Omental fat pad (tissue), 3 donors: ENCODE measurements at regions not wholly inside any gene's neighbourhood (a gene's known extent, or its start where the extent isn't known, plus 50 kb on each side); places are given as distances from the start of the nearest gene placed in this dataset.

Experiments
- ATAC-seq: fragments of 150-250 bp; one replicate; pipeline ENCODE4 v1.9.1; 2016; ENCODE audit warnings: mild to moderate bottlenecking, moderate library complexity; ENCODE audit not compliant: low FRiP score
- DNase-seq: peaks from one replicate; pipeline ENCODE4 v3.0.0-alpha.2; 2019; ENCODE audit warnings: low spot score
- TF ChIP-seq, protein P1 (sequence below), 3 donors: fragments of 450-650 bp; IDR thresholded peaks; one replicate each; pipeline ENCODE4 v1.5.1; 2016 to 2017; ENCODE audit warnings: antibody characterized with exemption in 3 of 3, mild to moderate bottlenecking in 3 of 3, moderate library complexity in 2 of 3

DNA sequence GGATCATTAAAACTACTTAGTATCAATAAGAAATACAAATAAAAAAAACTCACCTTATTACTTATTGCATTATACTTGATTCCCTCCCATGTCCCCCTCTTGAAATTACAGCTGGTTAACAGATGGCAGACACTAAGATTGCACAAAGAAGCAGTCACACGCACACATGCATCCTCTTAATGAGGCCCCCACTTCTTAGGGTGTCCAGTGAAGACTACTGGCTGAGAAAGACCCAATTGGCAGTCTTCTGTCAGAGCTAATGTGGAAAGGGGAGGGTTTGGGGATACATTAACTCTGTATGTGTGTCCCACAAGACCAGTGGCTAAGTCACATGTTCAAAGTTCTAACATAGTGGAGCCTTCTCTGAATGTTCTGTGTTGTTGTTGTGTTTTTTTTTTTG, 210.7 kb downstream of the MTX2 start:
- DNase-seq, result no peak
- TF ChIP-seq, protein P1, sequence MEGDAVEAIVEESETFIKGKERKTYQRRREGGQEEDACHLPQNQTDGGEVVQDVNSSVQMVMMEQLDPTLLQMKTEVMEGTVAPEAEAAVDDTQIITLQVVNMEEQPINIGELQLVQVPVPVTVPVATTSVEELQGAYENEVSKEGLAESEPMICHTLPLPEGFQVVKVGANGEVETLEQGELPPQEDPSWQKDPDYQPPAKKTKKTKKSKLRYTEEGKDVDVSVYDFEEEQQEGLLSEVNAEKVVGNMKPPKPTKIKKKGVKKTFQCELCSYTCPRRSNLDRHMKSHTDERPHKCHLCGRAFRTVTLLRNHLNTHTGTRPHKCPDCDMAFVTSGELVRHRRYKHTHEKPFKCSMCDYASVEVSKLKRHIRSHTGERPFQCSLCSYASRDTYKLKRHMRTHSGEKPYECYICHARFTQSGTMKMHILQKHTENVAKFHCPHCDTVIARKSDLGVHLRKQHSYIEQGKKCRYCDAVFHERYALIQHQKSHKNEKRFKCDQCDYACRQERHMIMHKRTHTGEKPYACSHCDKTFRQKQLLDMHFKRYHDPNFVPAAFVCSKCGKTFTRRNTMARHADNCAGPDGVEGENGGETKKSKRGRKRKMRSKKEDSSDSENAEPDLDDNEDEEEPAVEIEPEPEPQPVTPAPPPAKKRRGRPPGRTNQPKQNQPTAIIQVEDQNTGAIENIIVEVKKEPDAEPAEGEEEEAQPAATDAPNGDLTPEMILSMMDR (IDR thresholded peaks at IDR 0.05), result no peak
- ATAC-seq, result no peak

DNA sequence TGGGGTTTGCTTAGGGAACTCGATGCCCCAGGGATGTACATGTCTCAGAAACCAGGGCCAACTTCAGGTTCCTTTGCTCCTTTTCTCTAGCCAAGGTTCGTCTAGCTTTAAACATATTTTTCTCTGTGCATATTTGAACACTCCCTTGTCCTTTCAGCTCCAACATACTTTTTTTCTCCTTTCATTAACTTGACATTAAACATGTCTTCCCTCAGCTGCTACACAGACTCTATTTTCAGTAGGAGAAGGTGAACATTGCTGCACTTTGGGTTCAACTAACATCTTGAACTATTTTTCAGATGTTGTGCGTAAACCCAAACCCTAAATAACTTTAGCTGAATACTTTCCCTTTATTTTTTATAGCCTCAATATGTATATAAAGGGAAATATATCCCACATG, 212.9 kb downstream of the MTX2 start:
- TF ChIP-seq, protein P1 (IDR thresholded peaks at IDR 0.05), result no peak
- no peak for DNase-seq
- ATAC-seq, result no peak

DNA sequence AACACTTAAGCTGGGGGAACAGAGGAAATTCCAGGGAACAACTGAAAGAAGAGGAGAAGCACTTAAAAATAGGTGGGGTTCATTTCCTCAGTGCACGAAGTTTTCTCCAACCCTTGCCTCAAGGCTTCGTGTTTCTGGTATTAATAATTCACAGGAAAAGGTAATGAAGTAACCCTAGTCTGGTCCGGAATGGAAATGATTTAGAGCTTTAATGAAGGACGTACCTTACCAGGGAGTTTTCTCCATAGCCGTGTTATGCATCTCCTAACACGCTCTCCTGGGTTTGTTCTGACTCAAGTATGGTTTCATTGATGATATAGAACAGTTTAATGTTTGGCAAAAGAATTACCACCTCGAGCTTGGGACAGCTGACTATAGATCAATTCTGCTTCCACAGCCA, 214.2 kb downstream of the MTX2 start:
- ATAC-seq (no peak), DNase-seq (no peak)
- TF ChIP-seq, protein P1 (IDR thresholded peaks at IDR 0.05), result no peak

DNA sequence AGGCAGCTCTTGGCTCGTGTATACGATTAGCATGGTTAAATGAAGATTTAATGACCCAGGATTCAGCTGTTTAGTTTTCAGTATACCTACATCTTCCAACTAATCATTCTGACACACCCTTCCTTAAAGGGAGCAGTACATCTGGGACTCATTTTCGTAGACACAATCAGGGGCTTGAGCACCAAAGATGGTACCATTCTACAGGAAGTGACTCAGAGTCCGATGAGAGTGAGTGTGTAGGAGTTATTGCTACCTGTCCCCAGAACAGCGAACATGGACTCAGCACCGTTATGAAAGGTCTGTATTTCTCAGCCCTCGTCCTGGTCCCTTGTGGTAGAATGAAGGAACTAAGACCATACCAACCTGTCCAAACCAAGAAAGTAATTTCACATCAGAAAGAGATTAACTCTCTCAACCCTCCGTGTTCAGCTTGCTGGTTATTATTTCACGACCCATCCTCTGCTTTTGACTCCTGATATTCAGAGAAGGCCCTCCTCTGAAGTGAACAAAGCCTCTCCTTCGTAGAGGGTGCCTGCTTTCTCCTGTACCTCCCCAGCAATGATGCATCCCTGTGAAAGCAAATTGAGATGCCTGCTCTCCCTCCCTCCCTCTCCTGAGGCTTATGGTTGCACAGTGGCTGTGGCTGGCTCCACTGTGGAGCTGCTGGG, 214.8 kb downstream of the MTX2 start:
- TF ChIP-seq, protein P1 (IDR thresholded peaks at IDR 0.05), result no peak
- ATAC-seq (no peak), DNase-seq (no peak)

- TF ChIP-seq, protein P1 (IDR thresholded peaks at IDR 0.05), result no peak
- DNase-seq (no peak), ATAC-seq (no peak)
These were observed 215.6 kb downstream of the MTX2 start for GRCh38 chr2:176484838-176485237.

DNA sequence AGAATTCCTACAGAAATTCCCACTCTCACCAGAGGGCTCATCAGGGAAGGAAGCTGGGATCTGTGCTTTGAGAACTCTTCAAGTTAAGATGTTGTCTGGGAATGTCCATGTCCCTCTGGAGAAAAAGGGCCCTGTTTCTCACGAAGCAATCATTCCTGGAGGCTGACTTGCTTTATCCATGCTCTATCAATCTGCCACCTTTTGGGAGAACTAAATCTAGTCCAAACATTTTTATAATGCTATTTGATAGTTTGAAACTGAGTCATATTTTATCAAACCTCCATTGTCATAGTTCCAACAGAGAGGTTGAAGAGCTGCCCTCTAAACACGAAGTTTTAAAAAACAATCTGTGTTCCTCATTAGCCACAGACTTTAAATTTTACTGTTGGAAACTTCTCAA, 219.2 kb downstream of the MTX2 start:
- no peak for ATAC-seq
- DNase-seq, result no peak
- TF ChIP-seq, protein P1 (IDR thresholded peaks at IDR 0.05), result no peak

DNA sequence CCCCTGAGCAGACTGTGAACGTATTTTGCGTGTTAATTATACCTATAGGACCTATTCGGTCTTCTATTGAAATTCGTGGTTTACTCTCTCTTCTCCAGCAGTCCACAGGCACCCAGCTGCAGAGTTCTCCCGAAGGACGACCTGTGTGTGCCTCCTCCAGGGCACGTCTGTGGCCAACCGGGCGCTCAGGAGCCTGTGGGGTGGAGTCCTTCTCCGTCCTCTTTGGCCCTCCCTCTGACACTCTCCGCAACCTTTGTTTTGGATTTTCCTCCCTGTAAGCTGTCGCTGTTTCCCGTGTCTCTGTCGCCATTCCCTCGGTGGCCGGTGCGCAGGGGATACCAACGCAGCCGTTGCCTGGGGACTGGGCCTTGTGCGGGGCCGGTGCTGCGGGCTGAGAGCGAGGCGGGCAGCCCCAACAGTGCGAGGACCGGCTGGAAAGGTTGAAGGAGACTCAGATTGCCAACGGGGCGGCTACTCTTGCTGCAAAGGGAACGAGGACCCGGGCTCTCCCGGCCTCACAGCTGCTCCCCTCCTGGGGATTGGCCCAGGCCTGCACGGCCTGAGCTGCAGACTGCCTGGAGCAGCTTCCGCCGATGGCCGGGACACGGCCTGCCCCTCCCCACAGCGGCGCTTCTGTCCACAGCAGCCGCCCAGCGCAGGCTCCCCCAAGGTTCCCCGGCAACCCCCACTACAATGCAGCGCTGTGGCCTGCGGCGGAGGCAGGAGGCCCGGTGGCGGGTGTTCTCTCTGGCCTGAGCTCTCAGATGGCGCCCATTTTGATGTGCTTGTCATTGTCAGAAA, 221.0 kb downstream of the MTX2 start:
- TF ChIP-seq, protein P1 (IDR thresholded peaks at IDR 0.05), result no peak
- ATAC-seq (no peak), DNase-seq (no peak)
